ENCODE measurements at regions not wholly inside any gene's neighbourhood (a gene's known extent, or its start where the extent isn't known, plus 50 kb on each side); places are given as distances from the start of the nearest gene placed in this dataset.

DNA sequence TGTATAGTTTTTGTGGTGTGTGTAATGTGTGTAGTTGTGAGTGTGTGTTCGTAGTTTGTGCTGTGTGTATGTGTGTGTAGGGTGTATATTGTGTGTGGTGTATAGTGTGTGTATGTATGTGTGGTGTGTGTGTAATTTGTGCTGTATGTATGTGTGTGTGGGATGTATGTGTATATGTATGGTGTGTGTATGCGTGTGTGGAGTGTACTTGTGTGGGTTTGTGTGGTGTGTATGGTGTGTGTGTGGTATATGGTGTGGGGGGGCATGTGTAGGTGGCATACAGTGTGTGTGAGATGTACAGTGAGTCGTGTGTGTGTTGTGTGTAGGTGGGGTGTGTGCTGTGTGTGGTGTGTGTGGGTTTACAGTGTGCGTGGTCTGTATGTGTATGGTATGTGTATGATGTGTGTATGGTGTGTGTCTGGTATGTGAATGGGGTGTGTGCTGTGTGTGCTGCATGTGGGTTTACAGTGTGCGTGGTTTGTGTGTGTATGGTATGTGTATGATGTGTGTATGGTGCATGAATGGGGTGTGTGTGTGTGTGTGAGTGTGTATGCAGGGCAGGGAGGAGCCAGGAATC lies 125.2 kb downstream of the GADD45G start:
- Histone ChIP-seq H4K20me1 (ENCODE audit: insufficient read depth, poor library complexity, severe bottlenecking) (no peaks in the 10 kb centered on the region), H3K36me3 (replicated peaks; ENCODE audit: insufficient read depth, low read depth) (no peaks in the 10 kb centered on the region), H3K4me2 (no peak overlapping the region), H3K79me2 (no peaks in the 10 kb centered on the region), H3K27ac (peak overlapping the region; percentile 5), H3K9me2 (replicated peaks; ENCODE audit: insufficient read depth) (no peaks in the 10 kb centered on the region), H3K4me3 (no peak overlapping the region), H3K27me3 (no peaks in the 10 kb centered on the region), H2AFZ (no peak overlapping the region), H3K4me1 (ENCODE audit: insufficient read depth) (peaks cover 52% of the 10 kb centered on the region), H3K9me3 (ENCODE audit: low read depth) (no peaks in the 10 kb centered on the region)
- TF ChIP-seq EZH2phosphoT487 (IDR thresholded peaks at IDR 0.05; ENCODE audit: low read depth, severe bottlenecking, unreplicated experiment) (no peak), EZH2 (IDR thresholded peaks at IDR 0.05; ENCODE audit: borderline replicate concordance) (no peak)
- DNase-seq (ENCODE audit: low spot score): no peak
- WGBS (ENCODE audit: low lambda C conversion rate, missing lambda C conversion rate): 82% methylated on average over 5 of the region's 5 CpGs

DNA sequence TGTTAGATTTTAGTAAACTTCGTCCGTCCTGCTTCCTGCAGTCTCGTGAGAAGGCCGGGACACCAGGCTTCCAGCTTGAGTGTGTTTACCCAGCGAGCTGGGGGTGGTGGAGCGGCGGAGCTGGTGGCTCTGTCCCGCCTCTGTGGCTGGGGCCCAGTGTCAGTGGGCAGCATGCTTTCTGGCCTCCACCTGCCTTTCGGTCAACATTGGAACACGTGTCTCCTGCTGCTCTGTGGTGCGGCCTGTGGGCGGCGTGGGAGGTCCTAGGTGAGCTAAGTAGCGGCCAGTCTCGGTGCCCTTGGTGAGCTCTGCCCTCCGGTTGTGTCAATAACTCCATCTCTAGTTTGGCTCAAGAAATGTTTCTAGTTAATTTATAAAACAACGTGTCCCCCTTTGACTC lies 125.9 kb downstream of the GADD45G start:
- Histone ChIP-seq H3K36me3 (replicated peaks; ENCODE audit: insufficient read depth, low read depth) (no peaks in the 10 kb centered on the region), H3K4me3 (no peak overlapping the region), H3K9me3 (ENCODE audit: low read depth) (no peaks in the 10 kb centered on the region), H2AFZ (no peak overlapping the region), H3K4me2 (no peak overlapping the region), H3K27me3 (no peaks in the 10 kb centered on the region), H3K27ac (peak overlapping the region; percentile 5), H3K9me2 (replicated peaks; ENCODE audit: insufficient read depth) (no peaks in the 10 kb centered on the region), H3K4me1 (ENCODE audit: insufficient read depth) (peaks cover 54% of the 10 kb centered on the region), H4K20me1 (ENCODE audit: insufficient read depth, poor library complexity, severe bottlenecking) (no peaks in the 10 kb centered on the region), H3K79me2 (no peaks in the 10 kb centered on the region)
- peak; percentile 80 for DNase-seq (ENCODE audit: low spot score)
- 61% methylated on average over 17 of the region's 17 CpGs for WGBS (ENCODE audit: low lambda C conversion rate, missing lambda C conversion rate)
- TF ChIP-seq CTCF (IDR thresholded peaks at IDR 0.05; ENCODE audit: poor library complexity) (peak; percentile 34), EZH2 (IDR thresholded peaks at IDR 0.05; ENCODE audit: borderline replicate concordance) (no peak)

GRCh38 chr9:89731262-89732182 lies 126.7 kb downstream of the GADD45G start:
- 88% methylated on average over 9 of the region's 9 CpGs for WGBS (ENCODE audit: low lambda C conversion rate, missing lambda C conversion rate)
- TF ChIP-seq EZH2 (IDR thresholded peaks at IDR 0.05; ENCODE audit: borderline replicate concordance): no peak
- no peak for TF ChIP-seq CTCF (IDR thresholded peaks at IDR 0.05; ENCODE audit: poor library complexity)
- TF ChIP-seq EZH2phosphoT487 (IDR thresholded peaks at IDR 0.05; ENCODE audit: low read depth, severe bottlenecking, unreplicated experiment): no peak
- Histone ChIP-seq H3K27me3 (no peaks in the 10 kb centered on the region), H4K20me1 (ENCODE audit: insufficient read depth, poor library complexity, severe bottlenecking) (no peaks in the 10 kb centered on the region), H3K9me2 (replicated peaks; ENCODE audit: insufficient read depth) (no peaks in the 10 kb centered on the region), H3K4me1 (ENCODE audit: insufficient read depth) (peaks cover 54% of the 10 kb centered on the region), H3K4me3 (no peak overlapping the region), H3K36me3 (replicated peaks; ENCODE audit: insufficient read depth, low read depth) (no peaks in the 10 kb centered on the region), H3K9me3 (ENCODE audit: low read depth) (no peaks in the 10 kb centered on the region), H3K27ac (peak overlapping the region; percentile 50), H3K79me2 (no peaks in the 10 kb centered on the region), H2AFZ (no peak overlapping the region), H3K4me2 (peak overlapping the region; percentile 39)
- no peak for DNase-seq (ENCODE audit: low spot score)

GRCh38 chr9:89732295-89732938 lies 127.6 kb downstream of the GADD45G start:
- TF ChIP-seq EZH2phosphoT487 (IDR thresholded peaks at IDR 0.05; ENCODE audit: low read depth, severe bottlenecking, unreplicated experiment): no peak
- no peak for TF ChIP-seq EZH2 (IDR thresholded peaks at IDR 0.05; ENCODE audit: borderline replicate concordance)
- no peak for TF ChIP-seq CTCF (IDR thresholded peaks at IDR 0.05; ENCODE audit: poor library complexity)
- Histone ChIP-seq H3K36me3 (replicated peaks; ENCODE audit: insufficient read depth, low read depth) (no peaks in the 10 kb centered on the region), H3K27ac (peak overlapping the region; percentile 50), H3K9me3 (ENCODE audit: low read depth) (no peaks in the 10 kb centered on the region), H3K4me2 (peak overlapping the region; percentile 39), H3K4me1 (ENCODE audit: insufficient read depth) (peaks cover 54% of the 10 kb centered on the region), H3K9me2 (replicated peaks; ENCODE audit: insufficient read depth) (no peaks in the 10 kb centered on the region), H3K27me3 (no peaks in the 10 kb centered on the region), H2AFZ (no peak overlapping the region), H4K20me1 (ENCODE audit: insufficient read depth, poor library complexity, severe bottlenecking) (no peaks in the 10 kb centered on the region), H3K4me3 (no peak overlapping the region), H3K79me2 (no peaks in the 10 kb centered on the region)
- WGBS (ENCODE audit: low lambda C conversion rate, missing lambda C conversion rate): 58% methylated on average over 5 of the region's 5 CpGs
- peak; percentile 59 for DNase-seq (ENCODE audit: low spot score)

All from hepatocyte (in vitro differentiated cells).